HK-2 (cell line): ENCODE measurements at regions not wholly inside any gene's neighbourhood (a gene's known extent, or its start where the extent isn't known, plus 50 kb on each side); places are given as distances from the start of the nearest gene placed in this dataset.

ENCODE experiments used
- DNase-seq: peaks from one replicate; pipeline ENCODE4 v3.0.0-alpha.2; 2018; ENCODE audit not compliant: unreplicated experiment

- DNase-seq: no peak
These were observed 847.3 kb upstream of the SOX11 start for GRCh38 chr2:4844881-4845280.

GRCh38 chr2:4862031-4862430, 830.2 kb upstream of the SOX11 start:
- no peak for DNase-seq

DNA sequence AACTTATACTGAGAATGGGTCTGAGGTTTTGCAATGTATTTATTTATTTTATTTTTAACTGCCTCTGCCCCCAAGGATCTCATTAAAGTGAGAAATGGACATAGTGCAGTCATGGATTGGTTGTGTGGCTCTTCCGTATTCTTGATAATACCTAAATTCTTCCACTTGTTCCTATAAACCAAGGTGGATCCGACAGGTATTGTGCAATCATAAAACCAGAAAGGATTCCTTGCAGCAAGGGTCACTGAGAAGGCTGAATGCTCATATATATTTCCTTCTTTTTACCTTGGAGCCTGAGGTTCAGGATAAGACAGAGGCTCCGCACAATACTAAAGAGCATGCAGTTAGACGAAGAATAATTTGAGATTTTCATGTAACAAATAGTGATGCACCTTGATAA, 826.0 kb upstream of the SOX11 start:
- DNase-seq: no peak

GRCh38 chr2:4868466-4868865, 823.7 kb upstream of the SOX11 start:
- no peak for DNase-seq

- DNase-seq: no peak
These were observed 823.0 kb upstream of the SOX11 start for GRCh38 chr2:4869154-4869553.

GRCh38 chr2:4873364-4873763, 818.8 kb upstream of the SOX11 start:
- DNase-seq: no peak

DNA sequence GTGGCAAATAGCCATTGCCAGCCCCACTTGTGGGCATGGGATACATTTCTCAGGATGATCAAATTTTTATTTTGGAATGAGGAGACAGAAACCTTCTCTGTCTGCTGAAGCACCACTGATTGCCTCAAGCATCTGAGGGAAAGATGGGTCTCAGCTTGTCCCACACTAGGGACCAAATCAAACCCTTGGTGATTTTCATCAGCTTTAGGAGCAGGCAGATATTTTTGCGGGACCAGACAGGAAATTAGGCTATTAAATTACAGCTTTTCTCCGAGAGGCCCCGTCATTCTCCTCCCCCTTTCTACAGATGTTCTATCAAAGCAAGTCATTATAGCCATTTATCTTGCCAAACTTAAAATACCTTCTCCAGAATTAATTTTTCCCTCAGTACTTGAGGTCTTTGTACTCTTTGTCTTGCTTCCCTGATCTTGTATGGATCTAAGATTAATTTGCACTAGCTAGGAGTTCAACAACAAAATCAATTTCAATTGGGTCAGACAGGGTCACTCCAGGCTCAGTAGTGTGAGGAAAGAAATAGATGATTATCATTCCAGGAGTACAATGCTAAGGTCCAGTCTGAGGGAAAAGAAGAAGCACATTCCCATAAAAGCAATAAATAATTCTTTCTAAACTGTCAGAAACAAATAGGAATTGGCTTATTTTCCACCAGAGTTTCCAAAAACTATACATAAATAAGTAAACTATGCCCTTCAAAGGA, 818.1 kb upstream of the SOX11 start:
- no peak for DNase-seq

DNA sequence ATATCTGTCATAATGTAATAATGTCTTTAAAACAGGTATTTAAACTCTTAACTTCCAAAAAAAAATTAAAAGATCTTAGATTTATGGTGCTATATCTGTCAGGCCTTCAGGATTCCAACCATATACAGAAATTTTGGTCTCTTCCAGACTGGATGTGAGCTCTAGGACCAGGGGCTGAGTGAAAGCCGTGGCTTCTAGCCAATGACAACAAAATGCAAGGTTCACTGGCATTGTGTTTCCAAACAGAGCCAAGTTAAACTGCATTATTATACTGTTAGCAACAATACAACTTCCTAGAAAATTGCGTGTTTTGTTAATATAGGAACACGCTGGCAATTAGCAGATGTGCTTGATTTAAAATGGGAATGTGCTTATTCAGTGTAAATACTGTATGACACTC, 809.8 kb upstream of the SOX11 start:
- no peak for DNase-seq

DNA sequence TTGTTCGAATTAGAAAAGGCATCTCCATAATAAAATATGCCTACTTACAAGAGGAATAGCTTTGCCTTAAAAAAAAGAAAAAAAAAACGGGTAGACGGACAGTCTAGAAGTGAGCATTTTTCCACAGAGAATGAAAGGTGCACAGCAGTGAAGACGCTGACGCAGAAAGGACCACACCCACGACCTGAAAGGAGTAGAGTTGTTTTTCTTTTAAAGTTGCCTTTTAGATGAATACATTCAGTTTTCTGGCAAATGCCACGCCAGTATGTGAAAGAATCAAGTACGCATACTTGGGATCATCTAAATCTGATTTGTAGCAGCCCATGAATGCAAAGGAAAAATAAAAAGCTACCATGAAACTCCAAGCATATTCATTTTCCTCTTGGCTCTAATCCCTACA, 809.2 kb upstream of the SOX11 start:
- DNase-seq: no peak

- no peak for DNase-seq
These were observed 808.8 kb upstream of the SOX11 start for GRCh38 chr2:4883375-4883774.

DNA sequence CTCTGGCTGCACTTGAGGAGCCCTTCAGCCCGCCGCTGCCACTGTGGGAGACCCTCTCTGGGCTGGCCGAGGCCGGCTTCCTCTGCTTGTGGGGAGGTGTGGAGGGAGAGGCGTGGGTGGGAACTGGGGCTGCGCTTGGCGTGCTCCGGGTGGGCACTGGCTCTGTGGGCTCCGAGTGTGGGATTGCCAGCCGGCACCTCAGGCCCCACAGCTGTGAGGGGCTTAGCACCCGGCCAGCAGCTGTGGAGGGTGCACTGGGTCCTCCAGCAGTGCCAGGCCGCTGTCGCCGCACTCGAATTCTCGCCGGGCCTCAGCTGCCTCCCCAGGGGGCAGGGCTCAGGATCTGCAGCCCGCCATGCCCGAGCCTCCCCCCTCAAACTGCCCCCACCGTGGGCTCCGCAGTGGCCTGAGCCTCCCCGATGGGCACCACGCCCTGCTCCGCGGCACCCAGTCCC, 808.0 kb upstream of the SOX11 start:
- no peak for DNase-seq

GRCh38 chr2:4891394-4891793, 800.8 kb upstream of the SOX11 start:
- DNase-seq: no peak

GRCh38 chr2:4895371-4895770, 796.8 kb upstream of the SOX11 start:
- DNase-seq: no peak

- peak; percentile 5 for DNase-seq
These were observed 793.5 kb upstream of the SOX11 start for GRCh38 chr2:4898706-4899105.

DNA sequence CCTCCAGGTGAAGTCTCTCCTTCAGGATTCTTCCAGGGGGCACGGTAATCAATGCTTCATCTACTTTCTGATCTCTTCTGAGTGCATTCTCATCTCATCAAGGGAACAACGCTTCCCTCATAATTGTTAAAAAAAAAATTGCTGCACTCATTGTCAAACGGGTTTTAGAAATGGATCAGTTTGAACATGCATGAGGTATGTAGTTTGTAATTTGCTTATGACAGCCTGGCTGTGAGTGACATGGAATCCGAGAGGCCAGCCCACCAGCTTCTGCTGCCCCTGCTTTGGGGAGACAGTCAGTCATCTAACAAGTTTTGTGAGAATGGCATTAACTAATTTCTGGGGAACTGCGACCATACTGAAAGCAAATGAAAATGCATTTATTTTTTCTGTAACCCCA, 791.9 kb upstream of the SOX11 start:
- DNase-seq: no peak

DNA sequence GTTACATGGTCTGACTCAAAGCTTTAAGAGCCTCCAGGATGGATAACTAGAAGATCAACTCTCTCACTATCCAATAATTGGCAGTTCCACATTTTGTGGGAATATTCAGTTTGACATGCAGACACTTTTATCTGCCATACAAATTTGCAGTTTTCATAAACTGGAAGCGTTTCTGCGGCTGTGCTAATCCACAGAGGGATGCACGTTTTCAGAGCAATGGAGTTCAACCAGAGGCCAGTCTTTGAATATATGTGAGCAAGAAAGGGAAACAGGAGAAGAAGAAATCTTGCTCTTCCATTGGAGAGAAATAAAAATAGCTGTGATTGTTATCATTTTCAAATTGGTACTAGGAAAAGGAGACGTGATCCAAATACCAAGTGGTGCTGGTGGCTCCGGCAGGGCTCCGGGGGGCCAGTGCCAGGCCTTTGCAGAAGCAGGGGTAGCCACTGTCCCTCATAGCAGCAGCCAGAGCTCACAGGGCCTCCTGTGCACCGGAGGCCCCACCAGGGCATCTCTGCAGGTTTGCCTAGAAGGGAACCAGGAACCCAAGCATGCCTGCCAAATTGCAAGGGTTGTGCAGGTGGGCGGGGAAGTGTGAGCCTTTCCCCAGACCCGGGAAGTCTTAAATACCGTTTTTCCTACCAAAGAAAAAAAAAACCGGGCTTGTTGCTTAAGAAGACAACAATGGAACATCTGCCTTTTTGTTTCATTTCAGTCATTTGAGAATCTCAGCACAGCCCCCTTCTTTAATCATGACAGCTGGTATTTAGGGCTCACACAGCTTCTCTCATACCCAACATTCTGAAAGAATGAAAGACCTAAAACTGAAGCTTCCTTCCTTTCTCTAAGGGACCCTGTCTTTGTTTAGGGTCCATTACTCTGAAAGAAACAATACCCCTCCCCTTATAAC, 791.1 kb upstream of the SOX11 start:
- DNase-seq: no peak

- no peak for DNase-seq
These were observed 788.4 kb upstream of the SOX11 start for GRCh38 chr2:4903656-4904348.

- DNase-seq: no peak
These were observed 783.7 kb upstream of the SOX11 start for GRCh38 chr2:4908461-4908860.

DNA sequence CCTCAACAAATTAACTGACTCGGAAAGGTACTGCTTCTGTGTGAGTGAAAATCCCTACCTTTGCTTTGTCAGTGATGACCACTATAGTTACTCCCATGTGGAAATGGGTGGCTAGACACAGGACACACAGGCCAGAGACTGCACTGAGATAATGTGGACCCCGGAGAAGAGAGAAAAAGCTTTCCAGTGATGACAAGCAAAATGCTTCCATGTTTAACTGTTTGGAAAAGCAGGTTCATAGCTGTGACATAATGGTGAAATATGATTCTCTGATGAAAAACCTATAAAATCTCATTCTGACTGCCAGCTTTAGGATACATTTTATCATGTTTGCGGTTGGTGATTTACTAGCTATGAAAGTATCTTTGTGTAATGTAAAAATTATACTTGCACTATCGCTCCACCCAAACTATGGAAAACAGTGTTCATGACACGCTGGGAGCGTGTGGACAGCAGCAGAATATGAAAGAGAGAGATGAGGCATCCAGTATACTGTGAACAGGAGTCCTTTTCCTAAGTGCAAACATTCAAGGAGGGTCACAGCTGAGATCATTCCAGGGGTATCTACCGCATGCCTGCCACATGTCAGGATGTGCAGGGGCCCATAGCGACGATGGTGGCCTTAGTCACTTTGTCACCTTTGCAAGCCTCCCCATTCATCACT, 782.7 kb upstream of the SOX11 start:
- no peak for DNase-seq

- no peak for DNase-seq
These were observed 778.1 kb upstream of the SOX11 start for GRCh38 chr2:4914036-4914435.

- DNase-seq: no peak
These were observed 777.6 kb upstream of the SOX11 start for GRCh38 chr2:4914551-4914950.

DNA sequence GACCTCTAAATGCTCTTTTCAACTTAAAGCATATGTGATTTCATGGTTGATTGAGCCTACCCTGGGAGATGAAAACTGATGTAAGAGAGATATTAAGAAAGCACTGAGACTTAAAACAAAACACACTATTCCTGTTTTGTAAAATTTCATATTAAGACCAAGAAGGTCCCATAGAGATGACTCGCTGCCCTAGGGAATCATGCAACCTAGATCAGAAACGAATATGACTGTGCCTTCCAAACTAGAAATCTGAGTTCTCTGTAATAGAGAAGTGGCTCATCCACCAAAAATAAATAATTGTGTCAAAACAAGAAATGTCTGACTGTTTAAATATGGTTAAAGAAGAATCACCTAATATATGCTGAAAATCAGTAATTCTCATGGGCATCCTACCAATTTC, 776.8 kb upstream of the SOX11 start:
- DNase-seq: no peak
